ENCODE measurements at regions not wholly inside any gene's neighbourhood (a gene's known extent, or its start where the extent isn't known, plus 50 kb on each side); places are given as distances from the start of the nearest gene placed in this dataset.

GRCh38 chrX:39939678-39940077 is 158.1 kb downstream of the BCOR start:
- Histone ChIP-seq H3K27ac (ENCODE audit: low read depth, low read length) (no peak overlapping the region), H3K9me2 (replicated peaks; ENCODE audit: control insufficient read depth, low read length) (no peaks in the 10 kb centered on the region), H3K27me3 (ENCODE audit: control insufficient read depth, low read length) (no peaks in the 10 kb centered on the region), H3K79me2 (ENCODE audit: control insufficient read depth, low read length) (no peaks in the 10 kb centered on the region), H3F3A (ENCODE audit: control insufficient read depth, insufficient read depth) (no peaks in the 10 kb centered on the region), H4K20me1 (ENCODE audit: control insufficient read depth, insufficient read depth, low read depth, low read length) (no peaks in the 10 kb centered on the region), H3K4me2 (ENCODE audit: low read length) (no peak overlapping the region), H3K4me3 (ENCODE audit: low read length) (no peak overlapping the region), H3K4me1 (ENCODE audit: control insufficient read depth, low read length) (no peaks in the 10 kb centered on the region), H3K36me3 (ENCODE audit: control insufficient read depth, low read length) (no peaks in the 10 kb centered on the region), H3K9me3 (ENCODE audit: control insufficient read depth, insufficient read depth, low read length) (no peaks in the 10 kb centered on the region)
- no peak for TF ChIP-seq CTCF (IDR thresholded peaks at IDR 0.05; ENCODE audit: low read depth, low read length, poor library complexity, severe bottlenecking)
- no peak for TF ChIP-seq EZH2phosphoT487 (IDR thresholded peaks at IDR 0.05; ENCODE audit: borderline replicate concordance, low read length)

GRCh38 chrX:39941332-39941920 is 156.3 kb downstream of the BCOR start:
- Histone ChIP-seq H3K27me3 (ENCODE audit: control insufficient read depth, low read length) (no peaks in the 10 kb centered on the region), H3K79me2 (ENCODE audit: control insufficient read depth, low read length) (no peaks in the 10 kb centered on the region), H3F3A (ENCODE audit: control insufficient read depth, insufficient read depth) (no peaks in the 10 kb centered on the region), H3K4me2 (ENCODE audit: low read length) (no peak overlapping the region), H3K9me3 (ENCODE audit: control insufficient read depth, insufficient read depth, low read length) (no peaks in the 10 kb centered on the region), H4K20me1 (ENCODE audit: control insufficient read depth, insufficient read depth, low read depth, low read length) (no peaks in the 10 kb centered on the region), H3K27ac (ENCODE audit: low read depth, low read length) (no peak overlapping the region), H3K9me2 (replicated peaks; ENCODE audit: control insufficient read depth, low read length) (no peaks in the 10 kb centered on the region), H3K36me3 (ENCODE audit: control insufficient read depth, low read length) (no peaks in the 10 kb centered on the region), H3K4me3 (ENCODE audit: low read length) (no peak overlapping the region), H3K4me1 (ENCODE audit: control insufficient read depth, low read length) (no peaks in the 10 kb centered on the region)
- TF ChIP-seq EZH2phosphoT487 (IDR thresholded peaks at IDR 0.05; ENCODE audit: borderline replicate concordance, low read length) = no peak
- no peak for TF ChIP-seq CTCF (IDR thresholded peaks at IDR 0.05; ENCODE audit: low read depth, low read length, poor library complexity, severe bottlenecking)

GRCh38 chrX:39944416-39944815 is 153.3 kb downstream of the BCOR start:
- Histone ChIP-seq H3K36me3 (ENCODE audit: control insufficient read depth, low read length) (no peaks in the 10 kb centered on the region), H3K4me1 (ENCODE audit: control insufficient read depth, low read length) (peaks cover under 1% of the 10 kb centered on the region)

More at GRCh38 chrX:39944416-39944815, 153.3 kb downstream of the BCOR start:
- H3K27me3 ChIP-seq (ENCODE audit: control insufficient read depth, low read length) = no peaks in the 10 kb centered on the region
- no peaks in the 10 kb centered on the region for H3K9me3 ChIP-seq (ENCODE audit: control insufficient read depth, insufficient read depth, low read length)
- no peaks in the 10 kb centered on the region for H3F3A ChIP-seq (ENCODE audit: control insufficient read depth, insufficient read depth)
- H4K20me1 ChIP-seq (ENCODE audit: control insufficient read depth, insufficient read depth, low read depth, low read length) = no peaks in the 10 kb centered on the region
- H3K27ac ChIP-seq (ENCODE audit: low read depth, low read length) = no peak overlapping the region
- TF ChIP-seq CTCF (IDR thresholded peaks at IDR 0.05; ENCODE audit: low read depth, low read length, poor library complexity, severe bottlenecking) = no peak
- no peak for TF ChIP-seq EZH2phosphoT487 (IDR thresholded peaks at IDR 0.05; ENCODE audit: borderline replicate concordance, low read length)
- no peak overlapping the region for H3K4me3 ChIP-seq (ENCODE audit: low read length)
- no peaks in the 10 kb centered on the region for H3K79me2 ChIP-seq (ENCODE audit: control insufficient read depth, low read length)
- H3K4me2 ChIP-seq (ENCODE audit: low read length) = no peak overlapping the region
- H3K9me2 ChIP-seq (replicated peaks; ENCODE audit: control insufficient read depth, low read length) = no peaks in the 10 kb centered on the region

Measured in DOHH2 (cell line).